GM13976 (cell line): ENCODE measurements at regions not wholly inside any gene's neighbourhood (a gene's known extent, or its start where the extent isn't known, plus 50 kb on each side); places are given as distances from the start of the nearest gene placed in this dataset.

Experiments
- DNase-seq: peaks from one replicate; pipeline ENCODE4 v3.0.0; 2012; ENCODE audit warnings: low spot score
- CTCF ChIP-seq: IDR thresholded peaks from 2 replicates; pipeline ENCODE4 v1.5.1; 2012; ENCODE audit warnings: borderline replicate concordance, mild to moderate bottlenecking; ENCODE audit not compliant: insufficient read depth; ENCODE audit errors: extremely low read depth, missing control alignments, control extremely low read depth
- in situ Hi-C: fragments of 300-500 bp; cut with MboI; formaldehyde crosslinking; loops from one replicate; pipeline ENCODE4 v1.12.0; 2022; ENCODE audit warnings: low sequenced_read_pairs, mixed read lengths, inconsistent platforms; ENCODE audit not compliant: unreplicated experiment

GRCh38 chr1:5599541-5599940, 392.7 kb downstream of the NPHP4 start:
- no peak for TF ChIP-seq CTCF
- no peak for DNase-seq
- in situ Hi-C loops, result no loop called here

DNA sequence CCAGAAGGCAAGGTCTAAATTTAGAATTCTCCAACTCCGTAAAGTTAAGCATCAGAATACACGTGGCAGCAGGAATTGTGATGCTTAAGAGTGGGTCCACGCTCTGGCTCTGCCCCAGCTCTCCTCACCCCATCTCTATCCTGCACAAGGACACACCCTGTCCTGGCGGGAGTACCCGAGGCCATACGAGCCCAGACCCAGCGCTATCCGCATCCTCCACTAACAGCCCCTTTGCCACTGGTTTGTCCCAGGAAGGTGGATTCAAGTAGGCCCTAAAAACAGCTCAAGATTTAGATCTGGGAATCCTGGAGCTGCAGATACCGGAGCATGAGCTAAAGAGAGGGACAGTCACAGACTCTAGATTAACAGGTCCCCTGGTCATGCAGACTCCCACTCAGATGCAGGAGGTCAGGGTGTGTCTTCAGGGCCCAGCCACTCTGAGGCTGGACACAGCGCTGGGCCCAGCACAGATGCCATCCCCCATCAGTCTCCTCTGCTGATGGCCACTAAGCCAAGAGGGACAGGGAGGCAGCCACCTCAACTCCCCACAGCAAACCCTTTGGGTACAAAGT, 393.3 kb downstream of the NPHP4 start:
- DNase-seq, result no peak
- no peak for TF ChIP-seq CTCF
- in situ Hi-C loops, result no loop called here

DNA sequence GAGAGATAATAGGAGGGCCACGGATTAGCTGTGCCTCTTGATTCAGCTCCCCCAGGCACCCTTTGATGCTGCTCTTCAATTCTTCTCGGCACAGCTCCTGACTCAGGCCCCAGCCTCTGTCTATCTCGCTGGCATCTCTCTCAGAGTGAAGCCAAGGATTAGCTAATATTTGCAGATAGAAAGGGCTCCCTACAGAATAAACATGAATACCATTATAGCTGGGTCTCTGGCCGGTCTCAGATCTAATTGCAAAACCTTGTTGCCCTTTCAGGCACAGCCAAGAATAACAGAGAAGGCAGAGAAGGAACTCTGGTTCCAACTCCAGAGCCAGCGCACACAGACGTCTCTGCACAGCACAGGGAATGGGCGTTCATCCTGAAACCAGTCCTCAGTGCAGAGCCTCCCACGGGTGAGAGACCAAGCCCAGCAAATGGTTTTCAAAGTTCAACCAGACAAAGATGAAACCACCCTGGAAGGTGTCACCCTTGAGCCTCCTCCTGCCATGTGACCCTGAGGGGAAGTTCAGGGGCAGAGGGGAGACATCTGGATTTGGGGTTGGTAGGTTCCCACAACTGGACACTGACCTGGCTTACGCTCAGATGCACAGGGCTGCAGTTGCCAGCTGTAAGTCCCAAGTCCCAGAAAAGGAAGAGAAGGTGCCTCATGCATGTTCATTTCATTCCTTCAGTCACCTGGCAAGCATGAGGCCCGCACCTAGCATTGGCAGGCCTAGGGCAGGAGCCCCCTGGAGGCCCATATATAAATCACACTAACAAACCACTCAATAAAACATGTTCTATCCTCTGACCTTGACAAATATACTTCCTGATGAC, 394.0 kb downstream of the NPHP4 start:
- TF ChIP-seq CTCF, result no peak
- DNase-seq, result no peak
- in situ Hi-C loops, result no loop called here

DNA sequence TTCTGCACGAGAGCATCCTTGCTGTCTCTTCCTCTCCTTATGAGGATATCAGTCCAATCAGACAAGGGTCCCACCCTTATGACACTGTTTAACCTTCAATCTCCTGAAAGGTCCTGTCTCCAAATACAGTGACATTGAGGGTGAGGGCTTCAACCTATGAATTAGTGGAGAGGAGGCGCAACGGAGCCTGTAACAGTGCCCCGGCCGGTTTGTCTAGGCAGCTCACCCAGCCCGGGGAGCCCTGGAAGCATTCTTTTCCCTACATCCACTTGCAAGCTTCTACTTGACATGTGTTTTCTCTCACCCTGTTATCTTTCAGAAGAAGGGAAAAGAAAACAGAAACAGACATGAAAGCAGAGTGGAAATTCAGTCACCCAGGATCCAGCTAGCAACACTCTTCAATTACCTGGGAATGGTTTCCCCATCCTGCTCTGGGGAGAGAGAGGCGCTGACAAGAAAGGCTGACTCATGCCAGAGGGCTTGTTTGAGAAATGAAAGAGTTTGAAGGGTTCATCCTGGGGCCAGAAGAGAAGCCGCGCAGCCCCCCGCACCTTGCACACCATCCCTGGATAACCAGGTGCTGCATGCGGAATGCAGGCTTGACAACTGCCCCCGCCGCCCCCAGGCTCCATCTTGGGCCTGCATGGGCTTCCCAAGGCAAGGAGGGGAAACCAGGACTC, 394.9 kb downstream of the NPHP4 start:
- in situ Hi-C loops, result no loop called here
- TF ChIP-seq CTCF, result no peak
- no peak for DNase-seq

DNA sequence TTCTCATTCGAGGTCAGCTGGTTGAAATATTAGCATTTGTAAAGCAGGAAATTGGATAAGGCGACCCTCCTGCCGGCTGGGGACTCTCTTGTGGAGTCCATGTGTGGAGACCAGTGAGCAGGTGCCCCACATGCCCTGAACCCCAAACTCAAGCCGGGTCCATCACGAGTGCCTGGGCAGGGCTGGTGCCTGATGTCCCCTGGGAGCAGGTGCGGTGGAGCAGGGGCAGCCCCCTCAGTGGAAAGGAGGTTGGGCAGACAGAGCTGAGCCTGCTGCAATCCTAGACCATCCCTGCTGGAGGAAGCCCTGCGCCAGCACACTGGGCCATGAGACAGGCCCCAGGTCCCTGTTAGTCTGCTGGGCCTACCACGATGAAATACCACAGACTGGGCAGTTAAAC, 395.6 kb downstream of the NPHP4 start:
- in situ Hi-C loops, result no loop called here
- no peak for TF ChIP-seq CTCF
- DNase-seq, result no peak

- TF ChIP-seq CTCF, result no peak
- DNase-seq, result no peak
- in situ Hi-C loops, result no loop called here
These were observed 396.6 kb downstream of the NPHP4 start for GRCh38 chr1:5595531-5596170.
